C4-2B (cell line): ENCODE measurements at regions not wholly inside any gene's neighbourhood (a gene's known extent, or its start where the extent isn't known, plus 50 kb on each side); places are given as distances from the start of the nearest gene placed in this dataset.

ENCODE experiments used
- CTCF ChIP-seq: fragments of 450-650 bp; conservative IDR thresholded peaks from 2 replicates; pipeline ENCODE4 v1.5.1; 2017; ENCODE audit warnings: mild to moderate bottlenecking
- ZFX ChIP-seq: fragments of 450-650 bp; IDR thresholded peaks from 2 replicates; pipeline ENCODE4 v1.6.1; 2017

GRCh38 chr3:64852738-64853137, 164.9 kb upstream of the ADAMTS9 start:
- TF ChIP-seq CTCF (no peak), ZFX (no peak)
